ENCODE measurements at regions not wholly inside any gene's neighbourhood (a gene's known extent, or its start where the extent isn't known, plus 50 kb on each side); places are given as distances from the start of the nearest gene placed in this dataset.
"Not testable (repeated sequence)": the region's sequence is repeated elsewhere in the genome, so short reads cannot be mapped to it uniquely, and the experiment has no call there.

DNA sequence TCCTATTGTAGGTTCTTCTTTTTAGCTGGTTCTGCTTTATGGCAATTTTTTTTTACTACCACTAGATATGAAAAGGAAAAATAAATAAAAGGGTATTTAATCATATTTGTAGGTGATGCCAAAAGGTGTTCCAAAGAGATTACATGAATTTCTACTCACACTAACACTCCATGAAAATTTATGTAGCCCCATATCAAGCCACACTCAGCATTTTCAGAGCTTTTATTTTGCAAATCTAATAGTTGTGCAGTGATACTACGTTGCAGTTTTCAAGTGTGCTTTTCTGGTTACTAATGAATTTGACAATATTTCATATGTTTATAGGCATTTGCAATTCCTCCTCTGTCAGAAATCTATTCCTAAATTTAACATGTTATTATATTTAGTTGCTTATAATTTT, 363.9 kb upstream of the TMEFF2 start:
- DNase-seq (ENCODE audit: low read depth in 3 of 3) = no peak

DNA sequence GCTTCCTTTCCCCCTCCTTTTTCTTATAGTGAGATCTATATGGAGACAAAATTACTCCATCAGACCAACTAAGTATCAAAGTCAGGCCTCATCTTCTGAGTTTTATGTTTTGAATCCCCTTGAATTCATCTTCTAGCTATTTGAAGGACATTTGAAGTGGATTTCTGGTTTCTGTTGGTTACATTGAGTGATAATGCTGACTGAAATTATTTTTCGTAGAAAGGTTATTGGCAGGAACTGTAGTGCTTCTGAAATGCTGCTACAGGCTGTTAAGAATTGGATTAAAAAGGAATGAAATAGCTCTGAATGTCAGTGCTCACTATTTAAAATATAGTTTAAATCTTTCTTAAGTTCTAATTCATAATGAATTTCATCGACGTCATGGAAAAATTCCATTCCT, 361.0 kb upstream of the TMEFF2 start:
- DNase-seq (ENCODE audit: low read depth in 3 of 3) = no peak

DNA sequence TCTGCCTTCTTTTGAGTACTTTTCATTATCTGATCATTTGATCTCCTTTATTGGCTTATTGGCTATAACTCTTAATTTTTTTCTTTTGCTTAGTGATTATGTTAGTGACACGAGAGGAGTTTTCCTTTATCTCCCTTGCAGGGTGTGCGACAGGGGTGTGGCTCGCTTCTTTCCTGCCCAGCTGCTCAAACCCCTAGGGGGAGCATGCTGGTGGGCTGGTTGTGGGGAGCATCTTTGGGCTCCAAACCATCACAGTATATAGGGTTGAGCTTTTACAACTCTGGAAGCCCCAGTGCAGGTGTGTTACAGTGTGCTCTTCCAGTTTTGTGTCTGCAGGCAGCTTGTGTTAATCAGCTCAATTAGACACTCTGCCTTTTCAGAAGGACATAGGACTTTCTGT, 357.0 kb upstream of the TMEFF2 start:
- no peak for DNase-seq (ENCODE audit: low read depth in 3 of 3)

- no peak for DNase-seq (ENCODE audit: low read depth in 3 of 3)
Observed at GRCh38 chr2:192546565-192546964, 351.8 kb upstream of the TMEFF2 start.

GRCh38 chr2:192544371-192544955, 349.7 kb upstream of the TMEFF2 start:
- DNase-seq (ENCODE audit: low read depth in 3 of 3) = no peak

GRCh38 chr2:192542148-192543066, 347.7 kb upstream of the TMEFF2 start:
- not testable (repeated sequence) for DNase-seq (ENCODE audit: low read depth in 3 of 3)

GRCh38 chr2:192539306-192539705, 344.6 kb upstream of the TMEFF2 start:
- no peak for DNase-seq (ENCODE audit: low read depth in 3 of 3)

GRCh38 chr2:192536922-192537624, 342.3 kb upstream of the TMEFF2 start:
- DNase-seq (ENCODE audit: low read depth in 3 of 3) = no peak

DNA sequence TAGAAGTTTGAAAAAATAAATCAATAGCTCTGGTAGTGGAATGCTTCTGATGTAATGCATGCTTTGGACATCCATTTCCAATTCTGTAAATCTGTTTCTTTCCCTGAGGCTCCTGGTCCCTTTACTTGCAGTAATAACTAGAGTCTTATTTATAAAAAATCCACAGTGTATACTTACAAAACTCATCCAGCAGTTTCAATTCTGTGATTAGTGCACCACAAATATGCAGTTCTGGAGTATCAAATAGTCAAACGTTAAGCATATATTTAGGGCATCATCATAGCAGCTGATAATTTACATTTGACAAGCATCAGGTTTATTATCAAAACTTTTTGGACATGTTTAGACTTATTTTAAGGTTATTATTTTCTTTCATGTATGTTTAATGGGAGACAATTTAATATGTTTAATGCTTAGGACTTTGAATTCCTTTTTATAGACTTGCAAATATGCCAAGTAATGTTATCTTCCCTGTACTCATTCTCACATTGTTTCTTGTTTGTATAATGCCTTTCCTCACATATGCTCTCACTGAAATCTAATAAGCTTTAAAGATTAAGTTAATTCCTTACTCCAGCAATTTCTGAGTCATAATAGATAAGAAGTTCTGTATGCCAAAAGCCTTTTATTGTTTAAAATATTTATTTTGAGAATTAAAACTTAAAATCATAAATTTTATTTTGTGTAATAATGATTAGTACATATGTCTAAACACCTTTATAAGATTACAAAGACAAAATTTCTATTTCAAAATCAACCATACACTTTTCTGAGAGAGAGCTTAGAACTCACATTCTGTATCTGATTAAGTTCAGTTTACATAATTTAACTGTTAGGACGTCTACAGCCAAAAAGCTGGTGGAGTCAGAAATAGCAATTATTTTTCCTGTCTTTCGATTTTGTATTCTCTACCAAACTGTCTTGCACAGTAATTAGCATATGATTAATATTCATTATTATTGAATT, 341.5 kb upstream of the TMEFF2 start:
- no peak for DNase-seq (ENCODE audit: low read depth in 3 of 3)

- DNase-seq (ENCODE audit: low read depth in 3 of 3) = no peak
Observed at GRCh38 chr2:192534072-192534471, 339.3 kb upstream of the TMEFF2 start.

DNA sequence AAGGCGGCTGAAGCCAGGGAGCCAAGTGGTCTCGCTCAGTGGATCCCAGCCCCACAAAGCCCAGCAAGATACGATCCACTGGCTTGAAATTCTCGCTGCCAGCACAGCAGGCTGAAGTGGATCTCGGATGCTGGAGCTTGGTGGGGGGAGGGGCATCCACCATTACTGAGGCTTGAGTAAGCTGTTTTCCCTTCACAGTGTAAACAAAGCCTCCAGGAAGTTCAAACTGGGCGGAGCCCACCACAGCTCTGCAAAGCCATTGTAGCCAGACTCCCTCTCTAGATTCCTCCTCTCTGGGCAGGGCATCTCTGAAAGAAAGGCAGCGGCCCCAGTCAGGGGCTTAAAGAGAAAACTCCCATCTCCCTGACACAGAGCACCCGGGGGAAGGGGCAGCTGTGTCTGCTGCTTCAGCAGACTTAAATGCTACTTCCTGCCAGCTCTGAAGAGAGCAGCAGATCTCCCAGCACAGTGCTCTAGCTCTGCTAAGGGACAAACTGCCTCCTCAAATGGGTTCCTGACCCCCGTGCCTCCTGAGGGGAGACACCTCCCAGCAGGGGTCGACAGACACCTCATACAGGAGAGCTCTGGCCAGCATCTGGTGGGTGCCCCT, 330.0 kb upstream of the TMEFF2 start:
- DNase-seq (ENCODE audit: low read depth in 3 of 3) = not testable (repeated sequence)

- DNase-seq (ENCODE audit: low read depth in 3 of 3) = not testable (repeated sequence)
Observed at GRCh38 chr2:192524214-192524613, 329.5 kb upstream of the TMEFF2 start.

GRCh38 chr2:192515937-192516336, 321.2 kb upstream of the TMEFF2 start:
- DNase-seq (ENCODE audit: low read depth in 3 of 3) = no peak

- DNase-seq (ENCODE audit: low read depth in 3 of 3) = no peak
Observed at GRCh38 chr2:192513575-192513974, 318.8 kb upstream of the TMEFF2 start.

- DNase-seq (ENCODE audit: low read depth in 3 of 3) = not testable (repeated sequence)
Observed at GRCh38 chr2:192507836-192508450, 313.2 kb upstream of the TMEFF2 start.

DNA sequence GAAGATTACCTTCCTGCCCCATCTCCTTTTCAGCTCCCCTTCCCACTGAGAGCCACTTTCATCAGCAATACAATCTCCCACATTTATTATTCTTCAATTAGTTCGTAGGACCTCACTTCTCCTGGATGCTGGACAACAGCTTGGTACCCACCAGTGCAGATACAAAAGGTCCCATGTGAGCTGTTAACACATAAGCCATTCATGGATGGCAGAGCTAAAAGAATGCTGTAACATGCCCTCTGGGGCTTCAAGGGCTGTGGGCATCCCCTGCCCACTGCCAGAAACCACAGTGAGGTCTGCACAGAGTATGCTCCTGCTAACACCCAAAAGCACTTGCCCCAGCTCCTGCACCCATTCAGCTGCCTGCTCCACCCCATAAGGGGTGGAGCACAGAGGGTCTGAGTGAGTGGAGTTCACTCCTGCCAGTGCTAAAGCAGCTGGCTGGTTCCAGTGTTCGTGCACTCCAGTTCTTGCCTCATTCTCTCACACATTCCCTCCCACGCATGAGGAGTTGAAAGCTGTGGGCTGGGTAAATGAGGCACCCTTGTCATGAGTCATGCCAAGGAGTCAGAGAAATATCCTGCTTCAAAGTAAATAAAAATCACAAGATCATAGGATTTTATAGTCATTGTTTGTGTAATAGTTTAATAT, 305.9 kb upstream of the TMEFF2 start:
- peak in 1 of 3 experiments; percentile 1 for DNase-seq (ENCODE audit: low read depth in 3 of 3)

- no peak for DNase-seq (ENCODE audit: low read depth in 3 of 3)
Observed at GRCh38 chr2:192499476-192499875, 304.7 kb upstream of the TMEFF2 start.

- DNase-seq (ENCODE audit: low read depth in 3 of 3) = no peak
Observed at GRCh38 chr2:192498747-192499146, 304.0 kb upstream of the TMEFF2 start.

DNA sequence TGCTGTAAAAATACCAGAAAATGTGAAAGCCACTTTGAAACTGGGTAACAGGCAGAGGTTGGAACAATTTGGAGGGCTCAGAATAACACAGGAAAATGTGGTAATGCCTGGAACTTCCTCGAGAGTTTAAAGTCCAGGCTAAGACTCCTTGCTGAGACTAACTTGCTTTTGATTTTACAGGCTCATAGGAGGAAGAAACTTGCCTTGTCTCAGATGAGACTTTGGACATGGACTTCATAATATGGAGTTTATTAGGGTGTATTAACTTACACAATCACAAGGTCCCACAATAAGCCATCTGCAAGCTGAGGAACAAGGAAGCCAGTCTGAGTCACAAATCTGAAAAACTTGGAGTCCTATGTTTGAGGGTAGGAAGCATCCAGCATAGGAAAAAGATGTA, 293.4 kb upstream of the TMEFF2 start:
- DNase-seq (ENCODE audit: low read depth in 3 of 3) = not testable (repeated sequence)

GRCh38 chr2:192487636-192488035, 292.9 kb upstream of the TMEFF2 start:
- no peak for DNase-seq (ENCODE audit: low read depth in 3 of 3)

Measured in stimulated activated CD4-positive, alpha-beta T cell treated with anti-CD3 and anti-CD28 coated beads, TNF-alpha, amount 100 ng/mL, for 24 hours (primary cell).